SU-DHL-6 (cell line): ENCODE measurements at regions not wholly inside any gene's neighbourhood (a gene's known extent, or its start where the extent isn't known, plus 50 kb on each side); places are given as distances from the start of the nearest gene placed in this dataset.
"Not testable (repeated sequence)": the region's sequence is repeated elsewhere in the genome, so short reads cannot be mapped to it uniquely, and the experiment has no call there.

Source experiments
- CTCF ChIP-seq: fragments of 200-600 bp; sonication (generic); IDR thresholded peaks from one replicate; pipeline ENCODE4 v1.5.1; 2017; ENCODE audit warnings: antibody characterized with exemption, mild to moderate bottlenecking, low read length, moderate library complexity; ENCODE audit not compliant: insufficient read depth, poor library complexity, severe bottlenecking
- EZH2phosphoT487 ChIP-seq: fragments of 200-600 bp; sonication (generic), shearing (Covaris generic); conservative IDR thresholded peaks from 2 replicates; pipeline ENCODE4 v1.6.1; 2018; ENCODE audit warnings: mild to moderate bottlenecking, antibody characterized with exemption, low read length, moderate library complexity, mixed read lengths

GRCh38 chr13:24948977-24949376 is 147.0 kb upstream of the PABPC3 start:
- TF ChIP-seq CTCF, EZH2phosphoT487: not testable (repeated sequence)
